ENCODE measurements at regions not wholly inside any gene's neighbourhood (a gene's known extent, or its start where the extent isn't known, plus 50 kb on each side); places are given as distances from the start of the nearest gene placed in this dataset.

DNA sequence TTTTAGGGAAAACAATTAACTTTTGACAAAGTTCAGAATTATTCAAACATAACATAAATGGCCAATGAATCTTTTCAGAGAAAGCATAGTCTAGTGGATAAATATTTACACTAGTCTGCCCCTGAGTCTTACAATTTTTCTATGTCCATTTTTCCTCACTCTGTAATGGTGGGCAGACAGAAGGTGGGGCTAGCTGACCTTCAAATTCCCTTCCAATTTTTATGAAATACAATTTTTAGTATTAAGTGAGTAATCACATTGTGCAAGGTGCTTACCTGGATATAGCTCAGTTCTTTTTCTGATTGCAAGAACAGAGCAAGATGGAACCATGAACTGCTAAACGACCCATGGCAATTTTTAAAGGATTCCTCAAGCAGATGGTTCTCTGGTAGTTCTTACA lies 441.7 kb upstream of the NR2F2 start:
- TF ChIP-seq EZH2phosphoT487 (IDR thresholded peaks at IDR 0.05; ENCODE audit: borderline replicate concordance, low read depth) = no peak
- TF ChIP-seq POLR2AphosphoS5 (IDR thresholded peaks at IDR 0.05; ENCODE audit: low read depth, low read length) = no peak
